Central memory CD8-positive, alpha-beta T cell (primary cell): ENCODE measurements at regions not wholly inside any gene's neighbourhood (a gene's known extent, or its start where the extent isn't known, plus 50 kb on each side); places are given as distances from the start of the nearest gene placed in this dataset.

Experiments
- ATAC-seq: fragments of 150-1000 bp; cut with Tn5 transposase; replicated peaks from 2 replicates; pipeline ENCODE4 v1.10.0; 2022; ENCODE audit warnings: mild to moderate bottlenecking, moderate FRiP score, moderate number of reproducible peaks; ENCODE audit not compliant: poor library complexity, severe bottlenecking; ENCODE audit errors: extremely low read depth
- DNase-seq, 2 donors: peaks; one replicate each; pipeline ENCODE4 v3.0.0; 2021; ENCODE audit warnings: low spot score in 2 of 2
- H3K27ac Mint-ChIP-seq: one replicate; pipeline ENCODE4 v1.8.0; 2022; ENCODE audit warnings: low read depth, mild to moderate bottlenecking, moderate library complexity, mixed read lengths
- H3K27me3 Mint-ChIP-seq: one replicate; pipeline ENCODE4 v1.8.0; 2022; ENCODE audit warnings: mixed read lengths
- H3K36me3 Mint-ChIP-seq: one replicate; pipeline ENCODE4 v1.8.0; 2022; ENCODE audit warnings: mild to moderate bottlenecking, moderate library complexity, mixed read lengths; ENCODE audit not compliant: insufficient read depth
- H3K4me1 Mint-ChIP-seq: one replicate; pipeline ENCODE4 v1.8.0; 2022; ENCODE audit warnings: mixed read lengths
- H3K4me3 Mint-ChIP-seq: one replicate; pipeline ENCODE4 v1.8.0; 2022; ENCODE audit warnings: mild to moderate bottlenecking, moderate library complexity, mixed read lengths
- H3K9me3 Mint-ChIP-seq: one replicate; pipeline ENCODE4 v1.8.0; 2022; ENCODE audit warnings: mixed read lengths

DNA sequence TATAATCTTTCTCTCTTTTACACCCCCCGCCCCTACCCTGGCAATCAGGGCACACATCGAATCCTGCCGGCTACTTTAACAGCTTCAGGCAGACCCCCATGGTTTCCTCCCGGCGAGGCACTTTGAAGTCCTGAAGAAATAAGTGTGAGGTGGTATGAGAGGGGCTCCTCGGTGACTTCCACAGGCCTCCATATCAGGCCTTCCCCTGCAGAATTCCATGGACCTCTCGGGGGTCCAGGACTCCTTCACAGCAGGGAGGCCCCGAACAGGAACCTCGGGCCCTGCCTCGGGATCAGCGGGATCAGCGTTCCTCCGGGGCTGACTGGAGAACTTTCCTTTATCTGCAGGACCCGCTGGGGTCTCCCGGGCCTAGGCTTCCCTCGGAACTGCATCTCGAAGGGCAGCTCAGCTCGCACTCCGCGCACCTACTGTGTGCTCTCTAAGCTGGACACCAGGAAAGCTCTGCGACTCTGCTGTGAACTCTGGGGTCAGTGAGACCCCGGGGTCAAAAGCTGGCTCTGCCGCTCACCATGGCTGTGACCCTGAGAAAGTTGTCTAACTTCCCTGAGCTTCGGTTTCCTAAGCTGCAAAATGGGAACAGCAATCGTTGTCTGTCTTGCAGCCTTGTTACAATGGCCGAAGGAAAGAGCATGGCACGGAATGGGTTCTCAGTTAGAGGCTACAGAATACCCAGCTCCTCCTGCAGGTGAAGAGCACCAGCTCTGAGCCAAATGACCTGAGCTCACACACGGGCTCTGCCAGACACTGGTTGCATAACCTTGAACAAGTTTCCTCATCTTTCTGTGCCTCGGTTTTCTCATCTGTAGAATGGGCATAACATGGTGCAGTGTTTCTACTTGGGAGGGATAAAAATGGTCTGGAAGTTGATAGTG is 97.4 kb upstream of the ID2 start:
- peak overlapping the region; percentile 75 for H3K27ac Mint-ChIP-seq
- peaks cover 2% of the 10 kb centered on the region for H3K36me3 Mint-ChIP-seq
- peaks cover 32% of the 10 kb centered on the region for H3K4me1 Mint-ChIP-seq
- no peak for ATAC-seq
- H3K27me3 Mint-ChIP-seq: no peaks in the 10 kb centered on the region
- H3K4me3 Mint-ChIP-seq: peak overlapping the region; percentile 40
- DNase-seq: no peak
- H3K9me3 Mint-ChIP-seq: no peaks in the 10 kb centered on the region

DNA sequence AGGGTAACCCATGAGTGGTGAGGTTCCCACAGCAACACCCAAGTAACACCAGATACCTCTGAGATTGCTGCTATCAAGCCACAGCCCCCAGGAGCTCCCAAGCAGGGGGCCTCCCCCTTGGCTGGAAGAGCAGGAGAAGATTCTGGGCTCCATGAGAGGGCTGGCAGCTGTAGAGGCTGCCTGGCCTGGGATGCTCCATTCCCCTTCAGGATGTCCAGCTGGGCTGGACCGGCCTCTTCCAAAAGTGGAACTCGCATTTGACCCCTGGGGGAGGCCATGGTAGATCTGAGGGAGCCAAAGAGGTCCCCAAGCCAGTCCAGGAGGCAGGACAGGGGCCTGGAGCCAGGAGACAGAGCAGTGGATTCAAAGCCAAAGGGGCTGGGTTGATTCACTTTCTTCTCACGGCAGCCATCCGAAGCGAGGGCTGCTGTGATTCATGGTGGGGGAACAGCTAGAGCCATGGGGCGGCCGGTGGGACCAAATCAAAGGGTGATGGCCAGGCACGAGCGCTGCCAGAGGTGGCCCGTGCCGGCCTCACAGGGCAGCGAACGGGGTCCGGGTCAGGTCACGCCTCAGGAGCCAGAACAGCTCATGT is 95.3 kb upstream of the ID2 start:
- no peak for ATAC-seq
- H3K9me3 Mint-ChIP-seq: no peaks in the 10 kb centered on the region
- no peak overlapping the region for H3K4me3 Mint-ChIP-seq
- no peak overlapping the region for H3K27ac Mint-ChIP-seq
- peaks cover 25% of the 10 kb centered on the region for H3K4me1 Mint-ChIP-seq
- H3K27me3 Mint-ChIP-seq: no peaks in the 10 kb centered on the region
- H3K36me3 Mint-ChIP-seq: peaks cover 2% of the 10 kb centered on the region
- no peak for DNase-seq

DNA sequence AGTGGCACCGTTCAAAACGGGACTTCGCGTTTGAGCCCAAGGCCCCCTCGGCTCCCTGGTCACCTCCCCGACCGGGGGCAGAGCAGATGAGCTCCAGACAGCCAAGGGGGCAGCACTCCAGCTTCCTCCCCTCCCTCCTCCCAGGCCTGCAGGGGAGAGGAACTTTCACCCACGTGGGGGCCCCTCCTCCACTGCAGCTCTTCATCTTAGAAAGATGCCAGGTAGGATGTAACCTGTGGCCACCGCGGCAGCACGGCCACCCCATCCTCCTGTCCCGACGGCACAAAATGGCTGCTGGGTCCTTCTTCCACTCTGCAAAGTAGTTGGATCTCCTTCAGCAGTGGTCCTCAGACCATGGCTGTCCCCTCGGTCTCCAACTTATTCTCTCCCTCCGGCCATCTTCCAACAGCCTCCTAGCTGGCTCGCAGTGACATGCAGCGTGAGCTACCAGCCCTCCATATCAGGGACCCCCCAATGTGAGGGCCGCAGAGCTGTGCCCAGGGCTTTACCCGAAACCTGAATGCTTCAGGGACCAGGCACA is 94.5 kb upstream of the ID2 start:
- Mint-ChIP-seq H3K36me3 (peaks cover 2% of the 10 kb centered on the region), H3K9me3 (no peaks in the 10 kb centered on the region), H3K27ac (no peak overlapping the region), H3K27me3 (no peaks in the 10 kb centered on the region), H3K4me3 (no peak overlapping the region), H3K4me1 (peaks cover 25% of the 10 kb centered on the region)
- DNase-seq (no peak), ATAC-seq (no peak)

DNA sequence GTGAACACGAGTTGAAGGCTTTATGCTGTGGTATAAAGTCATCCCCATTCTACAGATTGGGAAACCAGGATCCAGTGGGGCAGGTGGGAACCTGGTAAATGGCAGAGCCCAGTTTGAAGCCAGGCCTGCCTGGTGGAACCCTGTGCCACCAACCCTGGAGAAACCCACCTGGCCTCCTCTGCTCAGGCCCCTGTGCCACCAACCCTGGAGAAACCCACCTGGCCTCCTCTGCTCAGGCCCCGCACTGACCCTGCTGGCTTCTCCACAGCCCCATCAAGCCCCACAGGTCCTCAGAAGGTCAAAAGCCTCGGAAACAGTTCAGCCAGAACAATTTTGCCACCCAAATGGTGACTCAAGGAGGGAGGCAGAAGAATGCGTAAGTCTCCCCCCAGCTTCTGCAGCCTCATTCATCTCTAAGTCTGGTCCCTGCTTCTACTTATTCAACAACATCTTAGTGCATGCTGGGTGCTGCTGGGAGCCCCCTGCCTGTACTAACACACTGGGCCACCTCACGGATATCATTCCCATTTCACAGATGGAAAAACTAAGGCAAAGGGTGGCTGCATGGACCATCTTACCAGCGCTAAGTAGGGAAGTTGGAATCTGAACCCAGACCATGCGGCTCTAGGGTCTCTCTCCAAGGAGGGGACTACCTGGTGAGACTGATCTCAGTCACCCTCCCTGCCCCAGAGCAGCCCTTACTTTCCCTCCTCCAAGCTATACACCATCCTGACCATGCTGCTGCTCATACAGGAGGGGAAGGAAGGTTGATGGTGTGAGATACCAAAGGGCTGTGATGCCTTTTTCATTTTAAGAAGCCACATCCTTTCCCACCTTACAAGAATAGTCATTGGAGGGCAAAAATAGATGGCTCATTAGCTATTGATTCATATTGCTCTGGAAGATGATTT is 93.7 kb upstream of the ID2 start:
- peaks cover 25% of the 10 kb centered on the region for H3K4me1 Mint-ChIP-seq
- H3K36me3 Mint-ChIP-seq: peaks cover 2% of the 10 kb centered on the region
- ATAC-seq (peak; percentile 80), DNase-seq (no peak)
- H3K9me3 Mint-ChIP-seq: no peaks in the 10 kb centered on the region
- H3K4me3 Mint-ChIP-seq: peak overlapping the region; percentile 66
- H3K27me3 Mint-ChIP-seq: no peaks in the 10 kb centered on the region
- peak overlapping the region; percentile 16 for H3K27ac Mint-ChIP-seq

DNA sequence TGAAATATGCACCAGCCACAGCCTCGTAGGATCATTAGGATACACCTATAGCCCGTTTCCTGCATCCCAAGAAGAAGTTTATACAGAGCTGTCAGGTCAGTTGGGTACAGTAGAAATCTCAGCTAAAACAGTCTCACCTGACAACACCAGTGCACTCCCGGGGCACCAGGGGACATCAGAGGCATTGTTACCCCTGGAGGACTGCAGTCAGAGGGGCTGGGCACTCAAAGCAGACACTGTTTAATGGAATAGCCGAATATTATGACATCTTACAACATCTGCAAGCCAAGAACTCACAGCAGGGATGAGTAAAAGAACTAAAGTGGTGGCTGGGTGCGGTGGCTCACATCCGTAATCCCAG is 93.0 kb upstream of the ID2 start:
- ATAC-seq: no peak
- Mint-ChIP-seq H3K4me1 (peaks cover 23% of the 10 kb centered on the region), H3K27me3 (no peaks in the 10 kb centered on the region), H3K36me3 (peaks cover 3% of the 10 kb centered on the region), H3K27ac (peak overlapping the region; percentile 16), H3K4me3 (peak overlapping the region; percentile 66), H3K9me3 (no peaks in the 10 kb centered on the region)
- no peak for DNase-seq

DNA sequence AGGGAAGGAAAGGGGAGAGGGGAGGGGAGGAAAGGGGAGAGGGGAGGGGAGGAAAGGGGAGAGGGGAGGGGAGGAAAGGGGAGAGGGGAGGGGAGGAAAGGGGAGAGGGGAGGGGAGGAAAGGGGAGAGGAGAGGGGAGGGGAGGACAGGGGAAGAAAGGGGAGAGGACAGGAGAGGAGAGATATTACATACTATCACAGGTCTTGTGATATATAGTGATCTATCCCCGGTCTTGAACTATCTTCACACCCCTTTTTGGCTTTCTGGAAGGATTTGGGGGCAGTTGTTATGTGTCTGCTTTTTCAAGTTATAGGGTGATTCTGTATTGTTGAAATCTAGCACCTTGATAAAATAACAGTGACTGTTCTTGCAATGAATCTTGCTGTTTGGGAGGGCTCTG is 92.1 kb upstream of the ID2 start:
- Mint-ChIP-seq H3K9me3 (no peaks in the 10 kb centered on the region), H3K27ac (no peak overlapping the region), H3K36me3 (peaks cover 3% of the 10 kb centered on the region), H3K4me3 (no peak overlapping the region), H3K27me3 (no peaks in the 10 kb centered on the region), H3K4me1 (peaks cover 18% of the 10 kb centered on the region)
- DNase-seq (no peak), ATAC-seq (no peak)

DNA sequence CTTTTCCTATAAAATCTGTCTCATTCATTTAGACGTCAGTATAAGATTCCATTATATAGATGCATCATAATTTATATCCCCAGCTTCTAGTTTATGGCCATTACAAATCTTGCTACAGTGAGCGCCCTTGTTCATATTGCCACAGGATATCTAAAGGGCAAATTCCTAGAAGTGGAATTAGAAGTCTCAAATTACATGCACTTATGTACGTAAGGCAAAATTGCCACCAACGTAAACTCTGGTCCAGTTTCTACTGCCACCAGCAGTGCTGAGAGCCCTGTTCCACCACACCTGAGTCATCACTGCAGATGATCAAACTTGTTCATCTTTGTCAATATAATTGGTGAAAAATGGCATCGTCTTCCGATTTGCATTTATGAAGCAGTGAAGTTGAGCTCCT is 90.9 kb upstream of the ID2 start:
- no peak overlapping the region for H3K4me3 Mint-ChIP-seq
- H3K27me3 Mint-ChIP-seq: no peaks in the 10 kb centered on the region
- H3K36me3 Mint-ChIP-seq: peaks cover 1% of the 10 kb centered on the region
- no peaks in the 10 kb centered on the region for H3K9me3 Mint-ChIP-seq
- H3K4me1 Mint-ChIP-seq: peaks cover 18% of the 10 kb centered on the region
- ATAC-seq (no peak), DNase-seq (no peak)
- no peak overlapping the region for H3K27ac Mint-ChIP-seq

DNA sequence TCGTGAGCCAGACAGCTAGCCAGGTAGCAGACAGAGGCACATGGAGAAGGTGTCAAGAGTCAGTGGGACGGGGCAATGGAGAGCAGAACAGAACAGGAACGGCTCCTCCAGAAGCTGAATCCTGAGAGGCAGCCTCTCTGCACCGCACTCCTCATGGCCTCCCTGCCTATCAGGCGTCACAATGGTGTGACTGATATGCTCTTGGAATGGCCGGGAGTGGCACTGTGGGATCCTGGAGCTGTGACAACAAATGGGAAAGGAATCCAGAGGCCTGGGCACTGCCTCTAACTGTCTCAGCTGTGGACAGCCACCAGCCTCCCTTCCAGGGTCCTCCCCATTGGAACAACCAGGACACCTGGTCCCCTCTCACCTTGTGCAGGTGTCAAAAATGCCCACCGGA is 89.1 kb upstream of the ID2 start:
- ATAC-seq (no peak), DNase-seq (no peak)
- Mint-ChIP-seq H3K4me3 (no peak overlapping the region), H3K36me3 (peaks cover 1% of the 10 kb centered on the region), H3K4me1 (peaks cover 14% of the 10 kb centered on the region), H3K27ac (no peak overlapping the region), H3K27me3 (no peaks in the 10 kb centered on the region), H3K9me3 (no peaks in the 10 kb centered on the region)

DNA sequence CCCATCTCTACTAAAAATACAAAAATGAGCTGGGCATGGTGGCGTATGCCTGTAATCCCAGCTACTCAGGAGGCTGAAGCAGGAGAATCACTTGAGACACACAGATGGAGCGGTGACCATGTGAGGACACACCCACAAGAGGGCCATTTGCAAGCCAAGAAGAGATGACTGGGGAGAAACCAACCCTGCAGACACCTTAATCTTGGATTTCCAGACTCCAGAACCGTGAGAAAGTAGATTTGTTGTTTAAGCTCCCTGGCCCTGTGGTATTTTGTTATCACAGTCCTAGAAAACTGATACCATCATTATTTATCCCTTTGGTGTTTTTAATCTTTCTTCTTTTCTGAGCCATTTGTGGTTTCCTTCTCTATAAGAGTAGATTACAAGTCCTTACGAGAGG is 88.6 kb upstream of the ID2 start:
- DNase-seq: no peak
- no peak for ATAC-seq
- Mint-ChIP-seq H3K4me3 (no peak overlapping the region), H3K9me3 (no peaks in the 10 kb centered on the region), H3K36me3 (peaks cover 1% of the 10 kb centered on the region), H3K27ac (no peak overlapping the region), H3K27me3 (no peaks in the 10 kb centered on the region), H3K4me1 (peaks cover 9% of the 10 kb centered on the region)

DNA sequence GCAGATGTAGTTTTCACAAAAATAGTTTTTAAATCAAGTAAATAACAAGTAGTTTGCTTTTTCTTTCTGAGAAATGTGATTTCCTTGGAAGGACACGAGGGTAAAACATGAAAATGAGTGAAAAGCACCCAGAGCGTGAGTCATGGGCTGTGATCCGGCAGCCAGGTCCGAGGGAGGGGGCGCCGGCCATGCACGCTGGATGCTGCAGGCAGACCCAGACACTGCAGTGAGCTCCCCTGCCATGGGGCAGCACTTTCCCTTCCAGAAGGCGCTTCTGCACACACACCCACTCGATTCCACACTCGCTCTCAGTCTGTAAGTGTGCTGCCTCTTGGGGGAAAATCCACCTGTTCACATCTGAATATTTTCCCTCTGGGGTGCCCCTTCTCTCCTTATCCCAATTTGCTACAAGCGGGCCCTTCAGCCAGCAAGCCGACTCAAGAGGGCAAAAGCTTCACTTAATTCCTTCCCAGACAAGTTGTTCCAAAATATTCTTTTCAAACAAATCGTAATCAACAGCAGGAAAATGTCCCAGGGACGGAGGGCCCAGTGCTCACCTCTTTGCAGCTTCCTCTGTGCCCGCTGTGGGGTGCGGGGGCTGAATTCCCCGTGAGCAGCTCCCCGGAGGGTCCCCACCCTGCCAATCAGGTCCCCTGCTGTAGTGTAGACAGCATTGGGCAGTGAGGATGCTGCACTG is 87.0 kb upstream of the ID2 start:
- Mint-ChIP-seq H3K36me3 (peaks cover 1% of the 10 kb centered on the region), H3K4me1 (no peaks in the 10 kb centered on the region), H3K4me3 (no peak overlapping the region), H3K27me3 (no peaks in the 10 kb centered on the region), H3K27ac (no peak overlapping the region), H3K9me3 (no peaks in the 10 kb centered on the region)
- DNase-seq (no peak), ATAC-seq (no peak)

DNA sequence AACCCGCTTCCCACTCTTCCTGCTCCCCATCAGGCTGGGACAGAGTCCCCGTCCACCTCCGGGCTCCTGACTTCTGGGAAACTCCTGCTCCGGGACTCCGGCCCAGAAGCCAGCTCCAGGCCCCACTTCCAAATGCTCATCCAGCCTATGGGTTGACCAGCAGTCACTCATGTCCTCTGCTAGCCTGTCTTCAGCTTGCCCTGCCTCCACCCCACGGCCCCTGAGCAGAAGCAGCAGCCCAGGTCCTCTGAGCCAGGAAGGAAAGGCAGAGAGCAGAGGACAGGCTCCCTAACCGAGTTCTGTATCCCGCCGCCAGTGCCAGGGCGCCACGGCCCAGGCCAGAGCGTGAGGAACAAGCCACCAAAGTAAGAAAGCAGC is 86.4 kb upstream of the ID2 start:
- H3K27me3 Mint-ChIP-seq: no peaks in the 10 kb centered on the region
- H3K9me3 Mint-ChIP-seq: no peaks in the 10 kb centered on the region
- DNase-seq (no peak), ATAC-seq (no peak)
- no peak overlapping the region for H3K4me3 Mint-ChIP-seq
- H3K36me3 Mint-ChIP-seq: peaks cover 1% of the 10 kb centered on the region
- no peaks in the 10 kb centered on the region for H3K4me1 Mint-ChIP-seq
- H3K27ac Mint-ChIP-seq: no peak overlapping the region
